ENCODE measurements at regions not wholly inside any gene's neighbourhood (a gene's known extent, or its start where the extent isn't known, plus 50 kb on each side); places are given as distances from the start of the nearest gene placed in this dataset.

- TF ChIP-seq POLR2A (IDR thresholded peaks at IDR 0.05): no peak
- TF ChIP-seq CTCF (IDR thresholded peaks at IDR 0.05): no peak
Observed at GRCh38 chr7:112939574-112940313, 146.9 kb downstream of the GPR85 start.
